Hepatocyte (in vitro differentiated cells): ENCODE measurements at regions not wholly inside any gene's neighbourhood (a gene's known extent, or its start where the extent isn't known, plus 50 kb on each side); places are given as distances from the start of the nearest gene placed in this dataset.
"Not testable (repeated sequence)": the region's sequence is repeated elsewhere in the genome, so short reads cannot be mapped to it uniquely, and the experiment has no call there.

Experiments used
- DNase-seq: peaks from one replicate; pipeline ENCODE4 v3.0.0-alpha.2; 2016; ENCODE audit warnings: low spot score
- H2AFZ ChIP-seq: fragments of 200-600 bp; sonication (generic); 2 replicates; pipeline ENCODE4 v1.6.0; 2016; ENCODE audit warnings: antibody characterized with exemption, mild to moderate bottlenecking
- H3K27ac ChIP-seq: fragments of 200-600 bp; sonication (generic); 2 replicates; pipeline ENCODE4 v1.5.1; 2016; ENCODE audit warnings: mild to moderate bottlenecking
- H3K27me3 ChIP-seq: fragments of 200-600 bp; sonication (generic); 2 replicates; pipeline ENCODE4 v1.6.1; 2016
- H3K36me3 ChIP-seq: fragments of 200-600 bp; sonication (generic); replicated peaks from 2 replicates; pipeline ENCODE4 v1.5.1; 2016; ENCODE audit warnings: low read depth; ENCODE audit not compliant: insufficient read depth
- H3K4me1 ChIP-seq: fragments of 200-600 bp; sonication (generic); 2 replicates; pipeline ENCODE4 v1.5.1; 2016; ENCODE audit warnings: mild to moderate bottlenecking, moderate library complexity; ENCODE audit not compliant: insufficient read depth
- H3K4me2 ChIP-seq: fragments of 200-600 bp; sonication (generic); 2 replicates; pipeline ENCODE4 v1.6.0; 2016
- H3K4me3 ChIP-seq: fragments of 200-600 bp; sonication (generic); 2 replicates; pipeline ENCODE4 v1.5.1; 2016; ENCODE audit warnings: mild to moderate bottlenecking
- H3K79me2 ChIP-seq: fragments of 200-600 bp; sonication (generic); 2 replicates; pipeline ENCODE4 v1.6.0; 2017; ENCODE audit warnings: mild to moderate bottlenecking
- H3K9me2 ChIP-seq: fragments of 200-600 bp; sonication (generic); replicated peaks from 2 replicates; pipeline ENCODE4 v1.6.0; 2017; ENCODE audit warnings: mild to moderate bottlenecking; ENCODE audit not compliant: insufficient read depth
- H3K9me3 ChIP-seq: fragments of 200-600 bp; sonication (generic); 2 replicates; pipeline ENCODE4 v1.5.1; 2016; ENCODE audit warnings: low read depth, mild to moderate bottlenecking
- H4K20me1 ChIP-seq: fragments of 200-600 bp; sonication (generic); 2 replicates; pipeline ENCODE4 v1.6.0; 2016; ENCODE audit warnings: mild to moderate bottlenecking; ENCODE audit not compliant: insufficient read depth, poor library complexity, severe bottlenecking
- EZH2 ChIP-seq: fragments of 200-600 bp; sonication (generic); IDR thresholded peaks from 2 replicates; pipeline ENCODE4 v1.6.1; 2016; ENCODE audit warnings: antibody characterized with exemption, mild to moderate bottlenecking, borderline replicate concordance
- EZH2phosphoT487 ChIP-seq: fragments of 200-600 bp; sonication (generic); IDR thresholded peaks from one replicate; pipeline ENCODE4 v1.6.1; 2018; ENCODE audit warnings: antibody characterized with exemption, mild to moderate bottlenecking, low read depth, moderate library complexity; ENCODE audit not compliant: unreplicated experiment, severe bottlenecking
- WGBS: methylation state at CpG from one replicate; pipeline ENCODE4 v1.1.6; 2016; ENCODE audit warnings: low lambda C conversion rate; ENCODE audit errors: missing lambda C conversion rate; 5-methylcytosine and 5-hydroxymethylcytosine counted together
- TF ChIP-seq, protein P1 (sequence below): fragments of 200-600 bp; sonication (generic); IDR thresholded peaks from 2 replicates; pipeline ENCODE4 v1.5.1; 2016; ENCODE audit warnings: antibody characterized with exemption, mild to moderate bottlenecking; ENCODE audit not compliant: poor library complexity

DNA sequence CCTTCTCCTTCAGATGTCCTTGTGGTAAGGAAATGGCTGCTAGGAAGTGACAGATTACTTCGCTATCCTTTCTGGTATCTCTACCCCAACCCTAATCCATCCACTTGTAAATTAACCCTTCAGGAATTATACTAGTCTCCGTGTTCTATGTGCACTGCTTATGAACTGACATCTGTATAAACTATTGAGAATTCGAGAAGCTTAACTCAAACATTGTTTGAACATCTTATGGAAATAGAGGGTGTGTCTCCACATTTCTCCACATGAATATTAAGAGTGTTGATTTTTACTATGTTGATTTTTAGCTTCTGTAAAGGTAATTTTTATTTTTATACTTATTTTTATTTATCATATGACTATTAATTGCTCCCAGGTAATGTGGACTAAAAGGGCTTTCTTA lies 457.6 kb upstream of the ZNF337 start:
- no peaks in the 10 kb centered on the region for H3K9me2 ChIP-seq
- WGBS: 72% methylated on average over 3 of the region's 3 CpGs
- H3K4me3 ChIP-seq: no peak overlapping the region
- no peak for TF ChIP-seq EZH2
- TF ChIP-seq, protein P1, sequence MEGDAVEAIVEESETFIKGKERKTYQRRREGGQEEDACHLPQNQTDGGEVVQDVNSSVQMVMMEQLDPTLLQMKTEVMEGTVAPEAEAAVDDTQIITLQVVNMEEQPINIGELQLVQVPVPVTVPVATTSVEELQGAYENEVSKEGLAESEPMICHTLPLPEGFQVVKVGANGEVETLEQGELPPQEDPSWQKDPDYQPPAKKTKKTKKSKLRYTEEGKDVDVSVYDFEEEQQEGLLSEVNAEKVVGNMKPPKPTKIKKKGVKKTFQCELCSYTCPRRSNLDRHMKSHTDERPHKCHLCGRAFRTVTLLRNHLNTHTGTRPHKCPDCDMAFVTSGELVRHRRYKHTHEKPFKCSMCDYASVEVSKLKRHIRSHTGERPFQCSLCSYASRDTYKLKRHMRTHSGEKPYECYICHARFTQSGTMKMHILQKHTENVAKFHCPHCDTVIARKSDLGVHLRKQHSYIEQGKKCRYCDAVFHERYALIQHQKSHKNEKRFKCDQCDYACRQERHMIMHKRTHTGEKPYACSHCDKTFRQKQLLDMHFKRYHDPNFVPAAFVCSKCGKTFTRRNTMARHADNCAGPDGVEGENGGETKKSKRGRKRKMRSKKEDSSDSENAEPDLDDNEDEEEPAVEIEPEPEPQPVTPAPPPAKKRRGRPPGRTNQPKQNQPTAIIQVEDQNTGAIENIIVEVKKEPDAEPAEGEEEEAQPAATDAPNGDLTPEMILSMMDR: no peak
- TF ChIP-seq EZH2phosphoT487: no peak
- no peaks in the 10 kb centered on the region for H3K9me3 ChIP-seq
- H3K79me2 ChIP-seq: no peaks in the 10 kb centered on the region
- DNase-seq: no peak
- no peak overlapping the region for H3K27ac ChIP-seq
- no peak overlapping the region for H2AFZ ChIP-seq
- no peaks in the 10 kb centered on the region for H3K4me1 ChIP-seq
- no peaks in the 10 kb centered on the region for H4K20me1 ChIP-seq
- no peaks in the 10 kb centered on the region for H3K27me3 ChIP-seq
- no peak overlapping the region for H3K4me2 ChIP-seq
- no peaks in the 10 kb centered on the region for H3K36me3 ChIP-seq

DNA sequence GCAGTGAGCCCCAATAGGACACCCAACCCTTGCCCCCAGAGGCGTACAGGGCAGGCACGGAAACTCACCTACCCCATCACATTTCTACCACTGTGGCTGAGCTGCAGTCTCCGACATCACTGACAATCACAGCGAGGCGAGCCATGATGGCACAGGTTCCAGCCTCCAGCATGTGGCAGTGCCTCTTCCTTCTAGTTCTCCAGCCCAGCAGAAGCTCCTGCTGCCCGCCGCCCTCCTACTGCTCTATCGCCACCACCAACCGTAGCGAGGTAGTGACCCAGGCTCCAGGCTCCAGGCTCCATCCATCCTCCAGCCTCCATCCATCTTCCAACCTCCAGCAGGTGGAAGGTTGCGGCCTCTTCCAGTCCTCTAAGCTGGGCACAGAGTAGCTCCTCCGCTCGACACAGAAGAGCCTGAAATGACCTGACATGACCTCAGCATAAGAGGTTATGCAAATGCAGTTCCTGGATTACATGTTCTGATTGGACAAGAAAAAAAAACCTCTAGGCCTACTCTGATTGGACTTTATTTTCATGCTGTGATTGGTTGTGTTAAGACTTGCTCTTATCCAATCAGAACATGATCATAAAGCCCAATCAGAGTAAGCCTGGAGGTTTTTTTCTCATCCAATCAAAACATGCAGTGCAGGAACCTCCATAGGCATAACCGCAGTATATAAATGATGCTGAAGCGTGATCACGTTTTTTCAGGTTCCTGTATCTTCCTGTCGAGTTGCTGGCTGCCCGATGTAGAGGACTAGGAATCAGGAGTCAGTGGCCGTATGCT lies 438.9 kb upstream of the ZNF337 start:
- Histone ChIP-seq H3K9me3 (no peaks in the 10 kb centered on the region), H4K20me1 (no peaks in the 10 kb centered on the region), H2AFZ (no peak overlapping the region), H3K4me1 (no peaks in the 10 kb centered on the region), H3K79me2 (no peaks in the 10 kb centered on the region), H3K36me3 (no peaks in the 10 kb centered on the region), H3K4me3 (no peak overlapping the region), H3K27me3 (no peaks in the 10 kb centered on the region), H3K9me2 (no peaks in the 10 kb centered on the region), H3K4me2 (no peak overlapping the region), H3K27ac (no peak overlapping the region)
- 89% methylated on average over 19 of the region's 19 CpGs for WGBS
- no peak for TF ChIP-seq EZH2phosphoT487
- no peak for TF ChIP-seq EZH2
- TF ChIP-seq, protein P1: no peak
- DNase-seq: no peak

DNA sequence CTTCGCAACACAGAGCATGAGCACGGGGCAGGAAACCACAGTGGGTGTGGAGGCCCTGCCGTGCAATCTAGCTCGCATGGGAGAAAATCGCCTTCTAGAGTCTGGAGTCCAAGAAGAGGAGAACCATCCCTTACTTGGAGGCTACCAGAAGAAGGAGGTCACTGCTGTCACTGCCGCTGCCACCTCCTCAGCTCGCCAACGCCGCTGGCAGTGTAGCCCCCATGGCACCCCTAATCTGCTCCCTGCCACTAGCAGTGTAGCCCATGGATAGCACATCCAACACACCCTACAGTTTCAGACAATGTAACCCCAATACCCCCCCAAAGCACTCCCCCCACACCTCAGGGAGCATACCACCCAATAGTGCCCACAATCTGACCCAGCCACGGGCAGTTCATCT lies 438.0 kb upstream of the ZNF337 start:
- H3K4me1 ChIP-seq: no peaks in the 10 kb centered on the region
- no peaks in the 10 kb centered on the region for H3K79me2 ChIP-seq
- no peaks in the 10 kb centered on the region for H4K20me1 ChIP-seq
- no peak for DNase-seq
- TF ChIP-seq EZH2 (no peak), EZH2phosphoT487 (no peak)
- TF ChIP-seq, protein P1: no peak
- no peak overlapping the region for H2AFZ ChIP-seq
- H3K27me3 ChIP-seq: no peaks in the 10 kb centered on the region
- no peaks in the 10 kb centered on the region for H3K9me2 ChIP-seq
- H3K9me3 ChIP-seq: no peaks in the 10 kb centered on the region
- H3K4me2 ChIP-seq: no peak overlapping the region
- WGBS: 85% methylated on average over 9 of the region's 10 CpGs
- no peak overlapping the region for H3K27ac ChIP-seq
- H3K4me3 ChIP-seq: no peak overlapping the region
- no peaks in the 10 kb centered on the region for H3K36me3 ChIP-seq

DNA sequence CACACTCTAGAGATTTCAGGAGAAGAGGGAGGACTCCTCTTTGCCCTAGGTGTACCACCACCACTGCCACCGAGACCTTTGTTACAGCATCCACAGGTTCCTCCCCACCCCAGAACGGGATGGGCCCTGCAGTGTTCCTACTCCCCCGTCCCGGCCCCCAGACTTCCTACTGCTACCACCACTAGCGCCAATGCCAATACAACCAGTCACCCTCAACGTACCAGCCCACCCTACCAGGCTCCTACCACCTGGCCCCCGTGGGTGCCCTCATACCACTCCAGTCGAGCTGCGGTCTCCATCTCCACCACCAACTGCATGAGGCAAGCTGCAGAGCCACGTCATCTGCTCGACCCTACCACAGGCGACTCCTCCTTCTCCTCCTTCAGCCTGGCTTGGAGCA lies 437.1 kb upstream of the ZNF337 start:
- not testable (repeated sequence) for H4K20me1 ChIP-seq, H3K27me3 ChIP-seq, H3K36me3 ChIP-seq, H3K4me1 ChIP-seq, H3K9me2 ChIP-seq, H2AFZ ChIP-seq, H3K27ac ChIP-seq, H3K4me3 ChIP-seq, DNase-seq, H3K4me2 ChIP-seq, H3K79me2 ChIP-seq, H3K9me3 ChIP-seq
- 89% methylated on average over 12 of the region's 12 CpGs for WGBS

DNA sequence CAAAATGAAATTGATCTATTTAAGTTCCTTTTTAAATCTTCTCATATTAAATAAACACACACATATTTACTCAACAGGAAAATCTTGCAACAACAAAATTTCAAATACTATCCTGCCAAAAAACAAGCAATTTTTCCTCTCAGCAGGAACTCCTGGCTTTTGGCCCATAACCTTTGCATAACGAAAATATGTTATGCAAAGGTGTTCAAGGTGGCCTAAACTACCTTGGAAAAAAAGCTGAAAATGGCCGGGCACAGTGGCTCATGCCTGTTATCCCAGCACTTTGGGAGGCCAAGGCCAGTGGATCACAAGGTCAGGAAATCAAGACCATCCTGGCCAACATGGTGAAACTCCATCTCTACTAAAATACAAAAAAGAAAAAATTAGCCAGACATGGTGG lies 424.3 kb upstream of the ZNF337 start:
- not testable (repeated sequence) for H3K9me3 ChIP-seq, H3K4me3 ChIP-seq, H3K27me3 ChIP-seq, H3K36me3 ChIP-seq, H3K27ac ChIP-seq, H3K4me2 ChIP-seq, H2AFZ ChIP-seq, H4K20me1 ChIP-seq, H3K4me1 ChIP-seq, H3K79me2 ChIP-seq, H3K9me2 ChIP-seq, DNase-seq
- 76% methylated on average over 2 of the region's 2 CpGs for WGBS

DNA sequence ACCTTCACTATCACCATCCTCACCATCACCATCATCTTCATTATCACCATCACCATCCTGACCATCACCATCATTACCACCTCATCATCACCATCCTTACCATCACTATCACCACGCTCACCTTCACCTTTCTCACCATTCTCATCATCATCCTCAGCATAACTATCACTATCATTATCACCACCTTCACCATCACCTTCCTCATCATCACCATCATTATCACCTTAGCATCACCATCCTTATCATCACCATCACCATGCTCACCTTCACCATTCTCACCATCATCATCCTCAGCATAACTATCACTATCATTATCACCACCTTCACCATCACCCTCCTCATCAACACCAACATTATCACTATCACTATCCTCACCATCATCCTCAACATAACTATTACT lies 397.8 kb upstream of the ZNF337 start:
- not testable (repeated sequence) for H3K4me2 ChIP-seq, H3K9me2 ChIP-seq, DNase-seq, H2AFZ ChIP-seq, H3K4me1 ChIP-seq, H4K20me1 ChIP-seq, H3K27ac ChIP-seq, H3K27me3 ChIP-seq, H3K36me3 ChIP-seq, H3K79me2 ChIP-seq, H3K4me3 ChIP-seq, H3K9me3 ChIP-seq
- WGBS: 81% methylated on average over 1 of the region's 1 CpG
